Endothelial cell (in vitro differentiated cells): ENCODE measurements at regions not wholly inside any gene's neighbourhood (a gene's known extent, or its start where the extent isn't known, plus 50 kb on each side); places are given as distances from the start of the nearest gene placed in this dataset.
"Not testable (repeated sequence)": the region's sequence is repeated elsewhere in the genome, so short reads cannot be mapped to it uniquely, and the experiment has no call there.

Experiments
- DNase-seq: peaks from one replicate; pipeline ENCODE4 v3.0.0; 2021; ENCODE audit warnings: low spot score
- H3K27ac Mint-ChIP-seq: one replicate; pipeline ENCODE4 v1.8.0; 2021; ENCODE audit warnings: mixed read lengths, inconsistent platforms; ENCODE audit not compliant: unreplicated experiment
- H3K27me3 Mint-ChIP-seq: one replicate; pipeline ENCODE4 v1.8.0; 2021; ENCODE audit warnings: mild to moderate bottlenecking, moderate library complexity, mixed read lengths, inconsistent platforms; ENCODE audit not compliant: unreplicated experiment
- H3K36me3 Mint-ChIP-seq: one replicate; pipeline ENCODE4 v1.8.0; 2021; ENCODE audit warnings: mild to moderate bottlenecking, low read depth, mixed read lengths, inconsistent platforms; ENCODE audit not compliant: unreplicated experiment
- H3K4me1 Mint-ChIP-seq: one replicate; pipeline ENCODE4 v1.8.0; 2021; ENCODE audit warnings: mild to moderate bottlenecking, mixed read lengths, inconsistent platforms; ENCODE audit not compliant: unreplicated experiment
- H3K4me3 Mint-ChIP-seq: one replicate; pipeline ENCODE4 v1.8.0; 2021; ENCODE audit warnings: mild to moderate bottlenecking, mixed read lengths, inconsistent platforms; ENCODE audit not compliant: unreplicated experiment
- H3K9me3 Mint-ChIP-seq: one replicate; pipeline ENCODE4 v1.8.0; 2021; ENCODE audit warnings: mixed read lengths, inconsistent platforms; ENCODE audit not compliant: unreplicated experiment
- TF ChIP-seq, protein P1 (sequence below): fragments of 200-600 bp; sonication (generic); IDR thresholded peaks from one replicate; pipeline ENCODE4 v1.5.0; 2021; ENCODE audit warnings: antibody characterized with exemption; ENCODE audit not compliant: unreplicated experiment

DNA sequence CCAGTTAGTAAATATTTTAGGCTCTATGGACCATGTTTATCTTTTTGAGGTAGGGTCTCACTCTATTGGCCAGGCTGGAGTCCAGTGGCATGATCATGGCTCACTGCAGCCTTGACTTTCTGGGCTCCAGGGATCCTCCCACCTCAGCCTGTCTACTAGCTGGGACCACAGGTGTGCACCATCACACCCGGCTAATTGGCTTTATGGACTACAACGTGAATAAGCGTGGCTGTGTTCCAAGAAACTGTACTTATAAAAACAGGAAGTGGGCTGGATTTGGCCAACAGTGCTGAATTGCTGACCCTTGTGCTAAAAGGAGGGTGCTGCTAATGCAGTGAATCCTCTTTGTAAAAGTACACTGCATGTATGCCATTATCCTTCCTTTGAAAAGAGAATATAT is 111.7 kb upstream of the CDK13 start:
- Mint-ChIP-seq H3K9me3 (no peaks in the 10 kb centered on the region), H3K27me3 (peaks cover 8% of the 10 kb centered on the region), H3K4me1 (peaks cover 3% of the 10 kb centered on the region), H3K27ac (no peak overlapping the region), H3K4me3 (no peak overlapping the region), H3K36me3 (no peaks in the 10 kb centered on the region)
- TF ChIP-seq, protein P1, sequence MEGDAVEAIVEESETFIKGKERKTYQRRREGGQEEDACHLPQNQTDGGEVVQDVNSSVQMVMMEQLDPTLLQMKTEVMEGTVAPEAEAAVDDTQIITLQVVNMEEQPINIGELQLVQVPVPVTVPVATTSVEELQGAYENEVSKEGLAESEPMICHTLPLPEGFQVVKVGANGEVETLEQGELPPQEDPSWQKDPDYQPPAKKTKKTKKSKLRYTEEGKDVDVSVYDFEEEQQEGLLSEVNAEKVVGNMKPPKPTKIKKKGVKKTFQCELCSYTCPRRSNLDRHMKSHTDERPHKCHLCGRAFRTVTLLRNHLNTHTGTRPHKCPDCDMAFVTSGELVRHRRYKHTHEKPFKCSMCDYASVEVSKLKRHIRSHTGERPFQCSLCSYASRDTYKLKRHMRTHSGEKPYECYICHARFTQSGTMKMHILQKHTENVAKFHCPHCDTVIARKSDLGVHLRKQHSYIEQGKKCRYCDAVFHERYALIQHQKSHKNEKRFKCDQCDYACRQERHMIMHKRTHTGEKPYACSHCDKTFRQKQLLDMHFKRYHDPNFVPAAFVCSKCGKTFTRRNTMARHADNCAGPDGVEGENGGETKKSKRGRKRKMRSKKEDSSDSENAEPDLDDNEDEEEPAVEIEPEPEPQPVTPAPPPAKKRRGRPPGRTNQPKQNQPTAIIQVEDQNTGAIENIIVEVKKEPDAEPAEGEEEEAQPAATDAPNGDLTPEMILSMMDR = no peak
- no peak for DNase-seq

DNA sequence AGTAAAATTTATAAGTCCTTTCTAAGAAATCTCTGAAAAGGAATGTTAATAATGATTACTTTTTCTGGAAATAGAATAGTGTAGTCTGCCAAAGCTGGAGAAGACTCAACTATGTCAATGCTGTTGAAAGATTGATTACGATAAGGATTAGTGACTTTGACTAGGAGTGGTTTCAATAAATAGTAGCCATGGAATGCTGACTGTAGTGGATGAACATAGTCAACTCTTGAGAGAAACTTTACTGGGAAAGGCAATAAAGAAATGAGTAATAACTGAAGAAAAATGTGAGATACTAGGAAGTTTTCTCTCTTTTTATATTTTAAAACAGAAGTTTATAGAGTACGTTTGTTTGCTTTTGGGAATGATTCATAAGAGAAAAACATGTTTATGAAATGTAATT is 105.0 kb upstream of the CDK13 start:
- no peaks in the 10 kb centered on the region for H3K36me3 Mint-ChIP-seq
- DNase-seq = no peak
- no peaks in the 10 kb centered on the region for H3K9me3 Mint-ChIP-seq
- no peak overlapping the region for H3K4me3 Mint-ChIP-seq
- TF ChIP-seq, protein P1 = no peak
- H3K27me3 Mint-ChIP-seq = no peaks in the 10 kb centered on the region
- no peaks in the 10 kb centered on the region for H3K4me1 Mint-ChIP-seq
- H3K27ac Mint-ChIP-seq = no peak overlapping the region

DNA sequence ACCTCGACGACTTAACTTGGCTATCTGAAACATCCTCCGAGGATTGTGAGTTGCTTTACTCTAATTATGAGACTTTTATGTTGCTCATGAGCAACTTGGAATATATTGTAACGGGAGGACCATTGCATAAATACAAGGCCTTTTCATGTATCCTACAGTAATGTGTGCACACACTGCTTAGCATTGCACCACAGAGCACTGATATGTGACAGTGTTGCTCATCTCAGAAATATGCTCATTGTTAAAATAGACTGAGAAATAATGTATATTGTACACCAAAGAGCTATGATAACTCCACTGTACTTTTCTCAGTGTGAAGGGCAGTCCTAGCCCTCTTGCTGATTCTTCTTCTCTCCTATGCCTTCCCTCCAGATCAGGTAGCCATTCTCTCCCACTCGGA is 102.8 kb upstream of the CDK13 start:
- no peak for DNase-seq
- no peaks in the 10 kb centered on the region for H3K9me3 Mint-ChIP-seq
- no peaks in the 10 kb centered on the region for H3K27me3 Mint-ChIP-seq
- TF ChIP-seq, protein P1 = no peak
- no peaks in the 10 kb centered on the region for H3K4me1 Mint-ChIP-seq
- H3K27ac Mint-ChIP-seq = no peak overlapping the region
- no peaks in the 10 kb centered on the region for H3K36me3 Mint-ChIP-seq
- no peak overlapping the region for H3K4me3 Mint-ChIP-seq

DNA sequence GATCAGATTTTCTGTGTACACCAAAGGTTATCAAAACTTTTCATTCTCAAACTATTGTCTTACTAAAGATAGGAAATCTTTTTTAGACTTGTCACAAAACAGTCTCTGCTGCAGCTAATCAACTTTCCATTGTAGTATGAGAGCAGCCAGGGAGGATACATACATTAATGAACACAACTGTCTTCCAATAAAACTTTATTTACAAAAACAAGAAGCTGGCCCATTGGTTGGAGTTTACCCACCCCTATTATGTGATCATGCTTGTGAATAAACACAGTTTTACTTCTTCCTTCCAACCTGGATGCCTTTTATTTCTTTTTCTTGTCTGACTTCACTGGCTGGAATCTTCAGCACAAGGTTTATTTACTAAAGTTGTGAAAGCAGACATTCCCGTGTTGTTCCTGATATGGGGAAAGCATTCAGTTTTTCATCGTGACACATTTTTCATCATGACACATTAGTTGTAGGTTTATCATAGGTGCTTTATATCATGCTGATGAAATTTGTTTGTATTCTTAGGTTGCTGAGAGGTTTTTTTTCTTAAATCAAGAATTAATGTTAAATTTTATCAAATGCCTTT is 98.5 kb upstream of the CDK13 start:
- Mint-ChIP-seq H3K9me3 (no peaks in the 10 kb centered on the region), H3K27ac (no peak overlapping the region), H3K4me1 (peaks cover 4% of the 10 kb centered on the region), H3K27me3 (peaks cover 1% of the 10 kb centered on the region), H3K4me3 (no peak overlapping the region), H3K36me3 (no peaks in the 10 kb centered on the region)
- TF ChIP-seq, protein P1 = no peak
- DNase-seq = no peak

DNA sequence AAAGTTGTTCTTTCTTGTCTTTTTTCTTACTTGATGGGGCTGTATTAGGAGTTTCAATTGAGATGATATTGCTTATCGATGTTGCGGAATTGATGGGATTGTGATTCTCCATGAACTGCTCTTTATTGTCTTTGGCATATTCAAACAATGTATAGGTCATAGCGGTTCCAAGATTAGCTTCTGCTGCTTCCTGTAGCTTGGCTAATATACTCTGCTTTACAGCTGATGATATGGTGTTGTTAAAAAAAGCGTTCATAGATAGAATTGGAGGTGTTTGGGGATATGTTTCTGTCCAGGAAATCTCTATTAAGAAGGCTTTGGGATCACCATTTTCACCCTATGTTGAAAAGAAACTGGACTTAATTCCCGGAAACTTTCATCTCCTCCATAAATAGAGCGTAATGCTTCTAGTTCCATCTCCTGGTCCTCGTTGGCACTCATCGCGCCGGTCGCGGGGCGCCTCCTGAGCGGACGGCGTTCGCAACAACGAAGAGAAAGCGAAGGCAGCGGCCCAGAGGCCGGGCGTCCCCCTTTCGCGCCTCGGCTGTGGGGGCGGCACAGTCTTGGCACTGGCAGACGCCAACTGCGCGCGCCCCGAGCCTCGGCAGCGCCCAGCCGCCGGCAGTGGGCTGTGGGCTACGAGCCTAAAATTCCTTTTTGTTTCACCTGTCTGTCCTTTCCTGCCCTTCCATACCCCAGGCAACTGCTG is 95.3 kb upstream of the CDK13 start:
- not testable (repeated sequence) for H3K27ac Mint-ChIP-seq, H3K36me3 Mint-ChIP-seq, H3K27me3 Mint-ChIP-seq, DNase-seq, H3K4me1 Mint-ChIP-seq, H3K9me3 Mint-ChIP-seq
- peak overlapping the region; percentile 40 for H3K4me3 Mint-ChIP-seq
